HepG2 (cell line): ENCODE measurements at regions not wholly inside any gene's neighbourhood (a gene's known extent, or its start where the extent isn't known, plus 50 kb on each side); places are given as distances from the start of the nearest gene placed in this dataset.
A peak's percentile ranks its signal among the peaks of the same experiment; 100 is the strongest.

ENCODE experiments used
- ATAC-seq: fragments of 200-7000 bp; cut with Tn5 transposase; 3 replicates; pipeline ENCODE4 v1.9.1; 2020; ENCODE audit warnings: mild to moderate bottlenecking, moderate library complexity
- BruUV-seq: library from RNA; stranded (reverse); fragments of 400-500 nt; replicated peaks from 2 replicates; lab custom pipeline; 2021; lab: Mats Ljungman, UMichigan
- CTCF ChIA-PET: fragments of 300-600 bp; formaldehyde crosslinking; extraction: SDS; loops from one replicate; lab custom pipeline; 2021; ENCODE audit warnings: low total read pairs, inconsistent platforms, low intra/inter-chr PET ratio; lab: Yijun Ruan, JAX
- POLR2A ChIA-PET: fragments of 350-600 bp; sonication (Branson Sonifier 250); formaldehyde crosslinking; loops from one replicate; lab custom pipeline; 2020; ENCODE audit warnings: antibody characterized with exemption, inconsistent platforms; lab: Yijun Ruan, JAX
- DNase-seq: peaks from one replicate; pipeline ENCODE4 v3.0.0-alpha.2; 2015; ENCODE audit warnings: low spot score
- FAIRE-seq: peaks from 3 replicates; lab custom pipeline; 2011; peaks lifted over from hg19 to GRCh38; lab: Jason Lieb, UNC
- H2AFZ ChIP-seq: one replicate; pipeline ENCODE4 v1.6.1; 2011; ENCODE audit warnings: low read length, inconsistent platforms
- H3K27ac ChIP-seq: fragments of 300-600 bp; 3 replicates; pipeline ENCODE4 v1.8.0; 2011; ENCODE audit warnings: mixed run types, mild to moderate bottlenecking, mixed read lengths, low read length, inconsistent platforms; ENCODE audit not compliant: insufficient read depth; ENCODE audit errors: extremely low read length
- H3K27me3 ChIP-seq, 2 experiments: fragments of 200-600 bp in 1 of 2; 2 replicates in 1 of 2; 3 replicates in 1 of 2; pipeline versions ENCODE4 v1.6.0 to v1.8.0; 2011; ENCODE audit warnings: low read length in 2 of 2, mild to moderate bottlenecking in 2 of 2, moderate library complexity in 2 of 2, inconsistent platforms in 1 of 2; ENCODE audit not compliant: insufficient read depth in 2 of 2, control insufficient read depth in 1 of 2
- H3K36me3 ChIP-seq, 2 experiments: fragments of 200-600 bp in 1 of 2; replicated peaks in 1 of 2; 2 replicates in 1 of 2; 3 replicates in 1 of 2; pipeline versions ENCODE4 v1.5.1 to v1.8.0; 2011; ENCODE audit warnings: low read length in 2 of 2, inconsistent platforms in 1 of 2; ENCODE audit not compliant: insufficient read depth in 2 of 2, control insufficient read depth in 1 of 2
- H3K4me1 ChIP-seq: 2 replicates; pipeline ENCODE4 v1.5.1; 2012; ENCODE audit warnings: low read length, inconsistent platforms; ENCODE audit not compliant: insufficient read depth
- H3K4me2 ChIP-seq: 2 replicates; pipeline ENCODE4 v1.6.0; 2011; ENCODE audit warnings: low read depth, low read length, inconsistent platforms
- H3K4me3 ChIP-seq, 3 experiments: fragments of 200-600 bp in 1 of 3; sonication (generic), shearing (Covaris generic) in 1 of 3; replicated peaks in 1 of 3; 2 replicates each; pipeline ENCODE4 v1.5.1; 2011 to 2016; ENCODE audit warnings: low read length in 3 of 3, inconsistent platforms in 2 of 3, low read depth in 2 of 3, mild to moderate bottlenecking in 2 of 3, control low read depth in 1 of 3, mixed read lengths in 1 of 3; ENCODE audit not compliant: insufficient read depth in 1 of 3
- H3K79me2 ChIP-seq: one replicate; pipeline ENCODE4 v1.6.1; 2011; ENCODE audit warnings: low read length, inconsistent platforms; ENCODE audit not compliant: insufficient read depth
- H3K9ac ChIP-seq: 2 replicates; pipeline ENCODE4 v1.6.0; 2011; ENCODE audit warnings: mild to moderate bottlenecking, low read depth, low read length, inconsistent platforms; ENCODE audit not compliant: insufficient read depth
- H3K9me3 ChIP-seq: 2 replicates; pipeline ENCODE4 v1.5.1; 2012; ENCODE audit warnings: mild to moderate bottlenecking, low read length
- H4K20me1 ChIP-seq: 2 replicates; pipeline ENCODE4 v1.6.0; 2011; ENCODE audit warnings: inconsistent platforms, mild to moderate bottlenecking, low read length, moderate library complexity; ENCODE audit not compliant: insufficient read depth
- FOXO1 ChIP-seq: sonication (generic); formaldehyde crosslinking; IDR thresholded peaks from 2 replicates; pipeline ENCODE4 v1.4.0; 2020; ENCODE audit warnings: missing genetic modification reagents
- MAFF ChIP-seq: IDR thresholded peaks from 2 replicates; pipeline ENCODE4 v1.6.1; 2011; ENCODE audit warnings: low read depth, low read length, improper control_type of control experiment
- MAFK ChIP-seq, 2 experiments: IDR thresholded peaks in 1 of 2; conservative IDR thresholded peaks in 1 of 2; 2 replicates each; pipeline ENCODE4 v1.6.1; 2011; ENCODE audit warnings: improper control_type of control experiment in 2 of 2, low read length in 2 of 2
- TCF7 ChIP-seq: sonication (generic); IDR thresholded peaks from 2 replicates; pipeline ENCODE4 v1.6.1; 2016; ENCODE audit warnings: antibody characterized with exemption, low read depth
- ZFP37 ChIP-seq: sonication (generic); formaldehyde crosslinking; IDR thresholded peaks from 2 replicates; pipeline ENCODE4 v1.4.0; 2020; ENCODE audit warnings: missing genetic modification reagents, borderline replicate concordance
- ZNF441 ChIP-seq: sonication (generic); formaldehyde crosslinking; IDR thresholded peaks from 2 replicates; pipeline ENCODE4 v1.7.0; 2021; ENCODE audit warnings: missing genetic modification reagents, borderline replicate concordance
- WGBS: methylation state at CpG from one replicate; pipeline ENCODE4 v1.1.6; 2017; ENCODE audit warnings: low lambda C conversion rate; 5-methylcytosine and 5-hydroxymethylcytosine counted together
- in situ Hi-C: cut with HindIII; loops from 2 replicates; pipeline ENCODE4 v1.10.0; 2017; ENCODE audit warnings: low pct_unique_long_range_greater_than_20kb; ENCODE audit not compliant: extremely low pct_ligation_motif_present
- intact Hi-C: fragments of 100-400 bp; cut with micrococcal nuclease; formaldehyde crosslinking; loops from one replicate; pipeline ENCODE4 v1.10.0; 2022; ENCODE audit not compliant: unreplicated experiment

- H3K27me3 ChIP-seq = no peaks in the 10 kb centered on the region
- FAIRE-seq (no peak), ATAC-seq (no peak), DNase-seq (no peak)
- in situ Hi-C loops (no loop called here), intact Hi-C loops (no loop called here)
- no peak overlapping the region for H2AFZ ChIP-seq
- H3K79me2 ChIP-seq = no peaks in the 10 kb centered on the region
- no TSS peak for BruUV-seq
- no peak overlapping the region for H3K4me2 ChIP-seq
- no peak overlapping the region for H3K27ac ChIP-seq
- H4K20me1 ChIP-seq = no peaks in the 10 kb centered on the region
- no peak overlapping the region for H3K9ac ChIP-seq
- no peaks in the 10 kb centered on the region for H3K9me3 ChIP-seq
- H3K36me3 ChIP-seq = no peaks in the 10 kb centered on the region
- no peak for TF ChIP-seq ZFP37
- no peak for TF ChIP-seq ZNF441 (CRISPR knock-in tag)
- TF ChIP-seq TCF7 = no peak
- TF ChIP-seq MAFF = peak; percentile 68
- TF ChIP-seq MAFK (conservative IDR thresholded peaks at IDR 0.05 in 1 of 2, IDR thresholded peaks at IDR 0.05 in 1 of 2; ENCODE audit: low read length in 2 of 2) = peak; percentile 72 to 76
- WGBS = 0% methylated on average over 3 of the region's 3 CpGs
- no peak overlapping the region for H3K4me3 ChIP-seq
- H3K4me1 ChIP-seq = no peaks in the 10 kb centered on the region
- CTCF ChIA-PET = no interaction called here
- POLR2A ChIA-PET = no interaction called here
Measured at GRCh38 chr3:116837483-116837882, 127.9 kb downstream of the TUSC7 start.

GRCh38 chr3:116841003-116841735 lies 131.6 kb downstream of the TUSC7 start:
- H3K27me3 ChIP-seq = no peaks in the 10 kb centered on the region
- no peaks in the 10 kb centered on the region for H3K79me2 ChIP-seq
- H4K20me1 ChIP-seq = no peaks in the 10 kb centered on the region
- no peak overlapping the region for H3K27ac ChIP-seq
- ChIA-PET CTCF (no interaction called here), POLR2A (no interaction called here)
- no peaks in the 10 kb centered on the region for H3K36me3 ChIP-seq
- ATAC-seq (no peak), DNase-seq (no peak), FAIRE-seq (no peak)
- H3K4me3 ChIP-seq = no peak overlapping the region
- H3K9me3 ChIP-seq = no peaks in the 10 kb centered on the region
- no peak overlapping the region for H3K4me2 ChIP-seq
- in situ Hi-C loops (no loop called here), intact Hi-C loops (no loop called here)
- H3K9ac ChIP-seq = no peak overlapping the region
- H2AFZ ChIP-seq = no peak overlapping the region
- BruUV-seq = no TSS peak
- WGBS = under 1% methylated on average over 6 of the region's 6 CpGs
- no peaks in the 10 kb centered on the region for H3K4me1 ChIP-seq
- no peak for TF ChIP-seq FOXO1
